ENCODE measurements at regions not wholly inside any gene's neighbourhood (a gene's known extent, or its start where the extent isn't known, plus 50 kb on each side); places are given as distances from the start of the nearest gene placed in this dataset.
"Not testable (repeated sequence)": the region's sequence is repeated elsewhere in the genome, so short reads cannot be mapped to it uniquely, and the experiment has no call there.

GRCh38 chr10:52573347-52573746 lies 199.2 kb downstream of the MBL2 start:
- no peak overlapping the region for H3K4me3 ChIP-seq (ENCODE audit: low read length)
- no peak for DNase-seq (ENCODE audit: low read depth, low spot score)

- no peak overlapping the region for H3K4me3 ChIP-seq (ENCODE audit: low read length)
- no peak for DNase-seq (ENCODE audit: low read depth, low spot score)
Observed at GRCh38 chr10:52574697-52575096, 197.9 kb downstream of the MBL2 start.

- no peak for DNase-seq (ENCODE audit: low read depth, low spot score)
- H3K4me3 ChIP-seq (ENCODE audit: low read length): no peak overlapping the region
Observed at GRCh38 chr10:52577047-52577446, 195.5 kb downstream of the MBL2 start.

- no peak for DNase-seq (ENCODE audit: low read depth, low spot score)
- H3K4me3 ChIP-seq (ENCODE audit: low read length): no peak overlapping the region
Observed at GRCh38 chr10:52578871-52579405, 193.6 kb downstream of the MBL2 start.

GRCh38 chr10:52581636-52582035 lies 190.9 kb downstream of the MBL2 start:
- not testable (repeated sequence) for DNase-seq (ENCODE audit: low read depth, low spot score)

GRCh38 chr10:52583336-52583735 lies 189.2 kb downstream of the MBL2 start:
- H3K4me3 ChIP-seq (ENCODE audit: low read length): no peak overlapping the region

More at GRCh38 chr10:52581636-52582035, 190.9 kb downstream of the MBL2 start:
- H3K4me3 ChIP-seq (ENCODE audit: low read length): not testable (repeated sequence)

GRCh38 chr10:52586710-52587109 lies 185.9 kb downstream of the MBL2 start:
- no peak overlapping the region for H3K4me3 ChIP-seq (ENCODE audit: low read length)

More at GRCh38 chr10:52583336-52583735, 189.2 kb downstream of the MBL2 start:
- DNase-seq (ENCODE audit: low read depth, low spot score): no peak

GRCh38 chr10:52597189-52597863 lies 175.3 kb downstream of the MBL2 start:
- no peak overlapping the region for H3K4me3 ChIP-seq (ENCODE audit: low read length)
- no peak for DNase-seq (ENCODE audit: low read depth, low spot score)

More at GRCh38 chr10:52586710-52587109, 185.9 kb downstream of the MBL2 start:
- no peak for DNase-seq (ENCODE audit: low read depth, low spot score)

GRCh38 chr10:52598936-52599335 lies 173.6 kb downstream of the MBL2 start:
- DNase-seq (ENCODE audit: low read depth, low spot score): no peak
- H3K4me3 ChIP-seq (ENCODE audit: low read length): no peak overlapping the region

- no peak overlapping the region for H3K4me3 ChIP-seq (ENCODE audit: low read length)
- no peak for DNase-seq (ENCODE audit: low read depth, low spot score)
Observed at GRCh38 chr10:52599551-52600200, 172.9 kb downstream of the MBL2 start.

GRCh38 chr10:52604131-52604530 lies 168.5 kb downstream of the MBL2 start:
- not testable (repeated sequence) for H3K4me3 ChIP-seq (ENCODE audit: low read length); DNase-seq (ENCODE audit: low read depth, low spot score)

GRCh38 chr10:52609071-52609470 lies 163.5 kb downstream of the MBL2 start:
- DNase-seq (ENCODE audit: low read depth, low spot score): no peak
- H3K4me3 ChIP-seq (ENCODE audit: low read length): no peak overlapping the region

- H3K4me3 ChIP-seq (ENCODE audit: low read length): no peak overlapping the region
- no peak for DNase-seq (ENCODE audit: low read depth, low spot score)
Observed at GRCh38 chr10:52609626-52610240, 162.9 kb downstream of the MBL2 start.

GRCh38 chr10:52615331-52615730 lies 157.3 kb downstream of the MBL2 start:
- no peak for DNase-seq (ENCODE audit: low read depth, low spot score)
- H3K4me3 ChIP-seq (ENCODE audit: low read length): no peak overlapping the region

- DNase-seq (ENCODE audit: low read depth, low spot score): no peak
- H3K4me3 ChIP-seq (ENCODE audit: low read length): no peak overlapping the region
Observed at GRCh38 chr10:52615756-52616394, 156.7 kb downstream of the MBL2 start.

GRCh38 chr10:52616395-52616764 lies 156.2 kb downstream of the MBL2 start:
- H3K4me3 ChIP-seq (ENCODE audit: low read length): no peak overlapping the region
- no peak for DNase-seq (ENCODE audit: low read depth, low spot score)

GRCh38 chr10:52617346-52617745 lies 155.2 kb downstream of the MBL2 start:
- no peak overlapping the region for H3K4me3 ChIP-seq (ENCODE audit: low read length)
- DNase-seq (ENCODE audit: low read depth, low spot score): no peak

GRCh38 chr10:52619052-52619451 lies 153.5 kb downstream of the MBL2 start:
- no peak for DNase-seq (ENCODE audit: low read depth, low spot score)

GRCh38 chr10:52621635-52622079 lies 150.9 kb downstream of the MBL2 start:
- no peak overlapping the region for H3K4me3 ChIP-seq (ENCODE audit: low read length)

More at GRCh38 chr10:52619052-52619451, 153.5 kb downstream of the MBL2 start:
- no peak overlapping the region for H3K4me3 ChIP-seq (ENCODE audit: low read length)

GRCh38 chr10:52623761-52624160 lies 148.8 kb downstream of the MBL2 start:
- DNase-seq (ENCODE audit: low read depth, low spot score): no peak
- no peak overlapping the region for H3K4me3 ChIP-seq (ENCODE audit: low read length)

More at GRCh38 chr10:52621635-52622079, 150.9 kb downstream of the MBL2 start:
- DNase-seq (ENCODE audit: low read depth, low spot score): no peak
